ENCODE measurements at regions not wholly inside any gene's neighbourhood (a gene's known extent, or its start where the extent isn't known, plus 50 kb on each side); places are given as distances from the start of the nearest gene placed in this dataset.

DNA sequence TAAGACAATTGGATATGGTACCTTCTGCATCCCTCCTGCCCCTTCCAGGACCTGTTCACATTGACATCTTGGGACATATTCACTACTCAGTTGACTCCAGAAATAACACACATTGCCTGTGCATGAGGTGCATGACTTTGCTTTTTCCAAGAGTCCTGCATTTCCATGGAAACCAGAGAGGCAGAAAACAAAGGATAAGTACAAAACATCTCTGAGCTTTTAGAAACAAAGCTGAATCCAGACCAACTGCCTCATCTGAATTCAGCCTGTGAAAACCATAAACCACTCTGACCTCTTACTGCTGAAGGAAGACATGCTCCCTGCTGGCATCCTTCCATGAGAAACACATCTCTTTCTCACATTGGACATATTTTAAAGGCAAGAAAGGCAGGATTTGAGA, 695.1 kb downstream of the TAF11L14 start:
- Mint-ChIP-seq H3K4me3 (no peak overlapping the region), H3K9me3 (peaks cover 7 to 15% (median 12%) of the 10 kb centered on the region in 7 donors), H3K27me3 (ENCODE audit: low read depth in 3 of 3) (peaks cover 0 to 2% (median 0%) of the 10 kb centered on the region in 3 donors), H3K27ac (no peak overlapping the region), H3K36me3 (no peaks in the 10 kb centered on the region), H3K4me1 (peaks cover 2% of the 10 kb centered on the region)
- Histone ChIP-seq H3K4me1 (ENCODE audit: control insufficient read depth in 1 of 2, insufficient read depth in 2 of 2, low read length in 2 of 2) (peaks cover 2% of the 10 kb centered on the region in 2 donors), H3K27me3 (ENCODE audit: control insufficient read depth in 2 of 2, insufficient read depth in 2 of 2, low read length in 2 of 2) (no peaks in the 10 kb centered on the region), H3K9me3 (replicated peaks in 1 of 2; ENCODE audit: control insufficient read depth in 1 of 2, insufficient read depth in 1 of 2, low read length in 2 of 2) (peaks cover 4 to 13% of the 10 kb centered on the region in 2 donors), H3K27ac (ENCODE audit: low read depth in 1 of 2, low read length in 2 of 2) (no peak overlapping the region), H3K4me3 (replicated peaks in 1 of 3; ENCODE audit: low read depth in 2 of 3, low read length in 3 of 3) (no peak overlapping the region), H3K4me2 (replicated peaks; ENCODE audit: extremely low read depth, low read length, poor library complexity, severe bottlenecking) (no peak overlapping the region), H2AFZ (ENCODE audit: insufficient read depth, low read depth, low read length, poor library complexity, severe bottlenecking) (no peak overlapping the region), H3K36me3 (replicated peaks in 1 of 2; ENCODE audit: control insufficient read depth in 1 of 2, insufficient read depth in 2 of 2, low read length in 2 of 2) (no peaks in the 10 kb centered on the region), H3K9ac (ENCODE audit: insufficient read depth, low read length, poor library complexity, severe bottlenecking) (no peak overlapping the region), H4K20me1 (ENCODE audit: insufficient read depth, low read length) (no peaks in the 10 kb centered on the region), H3K79me2 (ENCODE audit: insufficient read depth, low read length) (no peaks in the 10 kb centered on the region)
- no peak for DNase-seq
- no peak for TF ChIP-seq CTCF (IDR thresholded peaks at IDR 0.05)
- intact Hi-C loops (cut with micrococcal nuclease) = no loop called here

DNA sequence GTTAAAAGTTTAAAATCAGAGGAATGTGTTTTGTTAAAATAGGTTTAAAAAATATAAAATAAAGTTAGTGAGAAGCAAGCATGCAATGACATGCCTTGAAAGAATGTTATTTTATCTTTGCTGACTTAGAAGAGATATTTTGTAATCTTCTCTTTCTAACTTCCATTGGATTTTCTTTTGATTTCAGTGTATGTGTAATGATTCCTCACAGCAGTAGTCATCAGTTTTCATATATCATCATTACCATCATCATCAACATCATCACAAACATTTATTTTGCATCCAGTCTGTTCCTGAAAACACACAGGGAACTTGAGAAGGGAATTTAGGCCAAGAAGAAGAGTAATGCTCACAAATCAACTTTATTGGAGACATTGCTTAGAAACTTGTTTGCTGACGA, 699.6 kb downstream of the TAF11L14 start:
- no peak overlapping the region for H3K4me3 Mint-ChIP-seq
- peaks cover 0 to 3% (median 0%) of the 10 kb centered on the region in 7 donors for H3K9me3 Mint-ChIP-seq
- Histone ChIP-seq H4K20me1 (ENCODE audit: insufficient read depth, low read length) (no peaks in the 10 kb centered on the region), H3K4me2 (replicated peaks; ENCODE audit: extremely low read depth, low read length, poor library complexity, severe bottlenecking) (no peak overlapping the region), H3K36me3 (replicated peaks in 1 of 2; ENCODE audit: control insufficient read depth in 1 of 2, insufficient read depth in 2 of 2, low read length in 2 of 2) (no peaks in the 10 kb centered on the region), H3K27ac (ENCODE audit: low read depth in 1 of 2, low read length in 2 of 2) (no peak overlapping the region), H3K9me3 (replicated peaks in 1 of 2; ENCODE audit: control insufficient read depth in 1 of 2, insufficient read depth in 1 of 2, low read length in 2 of 2) (no peaks in the 10 kb centered on the region), H3K9ac (ENCODE audit: insufficient read depth, low read length, poor library complexity, severe bottlenecking) (no peak overlapping the region), H3K4me3 (replicated peaks in 1 of 3; ENCODE audit: low read depth in 2 of 3, low read length in 3 of 3) (no peak overlapping the region), H3K27me3 (ENCODE audit: control insufficient read depth in 2 of 2, insufficient read depth in 2 of 2, low read length in 2 of 2) (no peaks in the 10 kb centered on the region), H2AFZ (ENCODE audit: insufficient read depth, low read depth, low read length, poor library complexity, severe bottlenecking) (no peak overlapping the region), H3K4me1 (ENCODE audit: control insufficient read depth in 1 of 2, insufficient read depth in 2 of 2, low read length in 2 of 2) (no peaks in the 10 kb centered on the region), H3K79me2 (ENCODE audit: insufficient read depth, low read length) (no peaks in the 10 kb centered on the region)
- H3K27ac Mint-ChIP-seq = no peak overlapping the region
- intact Hi-C loops (cut with micrococcal nuclease) = no loop called here
- no peak for DNase-seq
- H3K27me3 Mint-ChIP-seq (ENCODE audit: low read depth in 3 of 3) = peaks cover 0 to 2% (median 0%) of the 10 kb centered on the region in 3 donors
- no peak for TF ChIP-seq CTCF (IDR thresholded peaks at IDR 0.05)
- H3K36me3 Mint-ChIP-seq = no peaks in the 10 kb centered on the region
- no CpG with 5 or more reads among the region's 1 CpG for WGBS (ENCODE audit: insufficient coverage)
- no peaks in the 10 kb centered on the region for H3K4me1 Mint-ChIP-seq

Data from CD14-positive monocyte (primary cell).